ENCODE measurements at regions not wholly inside any gene's neighbourhood (a gene's known extent, or its start where the extent isn't known, plus 50 kb on each side); places are given as distances from the start of the nearest gene placed in this dataset.
"Not testable (repeated sequence)": the region's sequence is repeated elsewhere in the genome, so short reads cannot be mapped to it uniquely, and the experiment has no call there.

GRCh38 chr16:59336136-59336695 is 602.1 kb upstream of the GOT2 start:
- DNase-seq (ENCODE audit: low spot score) = no peak

GRCh38 chr16:59331708-59332107 is 597.6 kb upstream of the GOT2 start:
- not testable (repeated sequence) for DNase-seq (ENCODE audit: low spot score)

GRCh38 chr16:59330019-59330670 is 596.0 kb upstream of the GOT2 start:
- DNase-seq (ENCODE audit: low spot score) = no peak

- no peak for DNase-seq (ENCODE audit: low spot score)
These were observed 594.8 kb upstream of the GOT2 start for GRCh38 chr16:59328961-59329360.

- no peak for DNase-seq (ENCODE audit: low spot score)
These were observed 593.8 kb upstream of the GOT2 start for GRCh38 chr16:59327894-59328293.

DNA sequence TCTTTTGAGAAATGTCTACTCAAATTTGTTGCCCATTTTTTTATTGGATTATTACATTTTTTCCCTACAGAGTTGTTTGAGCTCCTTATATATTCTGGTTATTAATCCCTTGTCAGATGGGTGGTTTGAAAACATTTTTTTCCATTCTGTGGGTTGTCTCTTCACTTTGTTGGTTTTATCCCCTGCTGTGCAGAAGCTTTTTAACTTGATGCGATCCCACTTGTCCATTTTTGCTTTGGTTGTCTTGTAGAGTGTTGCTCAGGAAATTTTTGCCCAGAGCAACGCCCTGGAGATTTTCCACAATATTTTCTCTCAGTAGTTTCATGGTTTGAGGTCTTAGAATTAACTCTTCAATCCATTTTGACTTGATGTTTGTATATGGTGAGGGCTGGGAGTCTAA is 592.8 kb upstream of the GOT2 start:
- no peak for DNase-seq (ENCODE audit: low spot score)

DNA sequence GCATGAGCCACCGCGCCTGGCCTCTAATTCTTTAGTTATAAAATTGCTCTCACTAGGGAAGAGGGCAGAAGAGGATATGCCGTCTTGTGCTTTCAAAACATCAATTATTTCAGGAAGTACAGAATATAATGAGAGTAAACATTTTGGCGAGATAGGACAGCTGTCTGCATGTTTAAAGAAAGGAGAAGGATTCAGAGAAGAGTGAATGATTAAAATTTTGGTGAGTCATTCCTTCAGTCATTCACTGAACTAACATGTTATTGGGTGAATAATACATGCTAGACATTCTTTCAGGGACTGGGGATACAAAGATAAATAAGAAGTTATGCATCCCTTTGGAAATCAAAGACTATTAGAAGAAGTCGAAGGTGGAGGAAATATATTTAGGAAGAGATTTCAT is 590.3 kb upstream of the GOT2 start:
- DNase-seq (ENCODE audit: low spot score) = no peak

DNA sequence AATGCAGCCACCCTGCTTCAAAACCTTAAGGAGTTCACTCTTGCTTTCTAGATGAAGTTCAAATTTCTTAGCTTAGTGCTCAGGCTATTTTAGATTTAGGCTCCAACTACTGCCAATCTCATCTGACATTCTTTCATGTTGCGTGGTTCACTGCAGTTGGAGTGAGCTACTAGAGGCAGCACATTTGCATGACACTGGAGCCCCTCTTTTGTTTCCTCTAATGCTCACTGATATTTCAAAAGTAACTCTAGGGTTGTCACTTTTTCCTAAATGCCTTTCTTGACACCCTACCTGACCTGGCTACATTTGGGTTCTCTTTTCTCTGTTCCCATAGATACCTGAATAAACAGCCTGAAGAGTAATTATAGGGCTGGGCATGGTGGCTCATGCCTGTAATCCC is 586.5 kb upstream of the GOT2 start:
- DNase-seq (ENCODE audit: low spot score) = peak; percentile 18

DNA sequence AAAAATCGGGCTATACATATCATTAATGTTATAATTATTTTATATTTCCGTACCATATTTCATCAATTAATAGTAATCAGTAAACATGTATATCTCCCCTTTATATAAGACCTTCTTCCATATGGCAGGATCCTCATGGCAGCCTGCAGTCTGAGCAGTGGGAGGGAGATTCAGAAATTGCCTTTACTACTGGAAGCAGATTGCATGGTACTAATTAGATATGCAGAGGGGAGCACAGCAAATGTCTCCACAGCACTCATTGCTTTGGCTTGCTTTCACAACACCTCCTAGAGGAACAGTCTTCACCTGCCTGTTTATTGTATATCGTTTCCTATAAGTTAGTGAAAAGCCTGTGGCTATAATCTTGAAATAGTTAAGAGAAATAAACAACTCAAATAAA is 585.8 kb upstream of the GOT2 start:
- DNase-seq (ENCODE audit: low spot score) = no peak

DNA sequence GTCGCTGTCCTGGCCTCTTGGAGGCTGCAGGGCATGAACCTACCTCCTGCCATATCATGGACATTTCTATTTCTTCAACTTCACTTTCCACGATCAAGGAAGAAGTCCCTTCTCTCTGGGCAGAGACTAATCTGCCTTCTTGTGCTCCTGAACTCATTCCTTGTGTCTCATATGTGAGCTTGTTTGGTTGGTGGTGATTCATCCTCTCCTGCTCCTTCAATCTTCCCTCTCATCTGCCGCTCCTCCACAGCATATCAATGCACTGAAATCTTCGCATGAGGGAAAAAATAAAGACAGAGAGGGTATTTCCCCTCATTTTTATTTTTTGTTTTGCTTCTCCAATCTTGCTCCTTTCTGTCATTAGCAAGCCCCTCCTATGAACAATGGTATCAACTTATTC is 571.7 kb upstream of the GOT2 start:
- DNase-seq (ENCODE audit: low spot score) = no peak

- no peak for DNase-seq (ENCODE audit: low spot score)
These were observed 562.8 kb upstream of the GOT2 start for GRCh38 chr16:59296888-59297287.

DNA sequence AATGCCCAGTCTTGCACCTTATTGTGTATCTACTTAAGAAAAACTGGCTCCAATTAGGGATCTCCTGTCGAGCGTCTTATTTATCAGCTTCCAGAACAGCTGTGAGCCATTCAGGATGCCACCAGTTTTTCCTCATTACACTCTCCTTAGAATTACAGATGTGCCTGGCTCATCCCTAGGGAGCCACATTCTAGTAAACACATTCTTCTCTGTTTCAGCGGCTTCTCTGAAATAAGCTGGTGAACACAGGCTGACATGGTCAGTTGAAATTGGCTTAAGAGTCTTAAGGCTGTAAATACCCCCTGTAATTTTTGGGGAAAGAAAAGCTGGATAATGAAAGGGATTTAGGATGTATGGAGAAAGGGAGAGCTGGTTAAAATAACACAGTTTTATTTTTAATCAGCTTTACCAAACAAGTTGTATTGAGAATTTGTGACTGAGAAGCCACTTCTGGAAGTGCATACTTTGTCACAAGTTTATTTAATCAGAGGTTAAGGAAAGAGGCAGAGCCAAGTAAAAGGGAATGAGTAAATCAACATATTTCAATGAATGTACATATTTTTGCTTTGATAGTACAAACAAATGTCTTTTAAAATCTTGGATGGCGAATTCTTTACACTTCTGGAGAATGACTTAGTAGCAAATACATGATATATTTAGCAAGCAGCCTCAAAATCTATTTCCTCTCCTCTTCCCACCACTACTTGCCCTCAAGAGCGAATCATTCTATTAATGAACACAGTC is 562.0 kb upstream of the GOT2 start:
- DNase-seq (ENCODE audit: low spot score) = peak; percentile 5

DNA sequence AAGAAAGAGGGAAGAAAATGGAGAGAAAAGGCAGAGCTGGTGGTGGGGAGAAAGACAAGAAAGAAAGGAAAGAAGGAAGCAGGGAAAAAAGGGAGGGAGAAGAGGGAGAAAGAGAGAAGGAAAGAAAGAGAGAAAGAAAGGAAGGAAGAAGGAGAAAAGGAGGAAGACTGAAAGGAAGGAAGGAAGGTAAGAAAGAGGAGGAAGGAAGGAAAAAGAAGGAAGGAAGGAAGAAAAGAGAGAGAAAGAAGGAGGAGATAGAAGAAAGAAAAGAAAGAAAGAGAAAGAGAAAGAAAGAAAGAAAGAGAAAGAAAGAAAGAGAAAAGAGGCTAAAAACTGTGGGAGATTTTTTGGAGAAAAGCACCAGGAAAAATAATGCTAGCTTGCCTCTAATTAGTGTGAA is 561.4 kb upstream of the GOT2 start:
- no peak for DNase-seq (ENCODE audit: low spot score)

- no peak for DNase-seq (ENCODE audit: low spot score)
These were observed 556.6 kb upstream of the GOT2 start for GRCh38 chr16:59290718-59291117.

DNA sequence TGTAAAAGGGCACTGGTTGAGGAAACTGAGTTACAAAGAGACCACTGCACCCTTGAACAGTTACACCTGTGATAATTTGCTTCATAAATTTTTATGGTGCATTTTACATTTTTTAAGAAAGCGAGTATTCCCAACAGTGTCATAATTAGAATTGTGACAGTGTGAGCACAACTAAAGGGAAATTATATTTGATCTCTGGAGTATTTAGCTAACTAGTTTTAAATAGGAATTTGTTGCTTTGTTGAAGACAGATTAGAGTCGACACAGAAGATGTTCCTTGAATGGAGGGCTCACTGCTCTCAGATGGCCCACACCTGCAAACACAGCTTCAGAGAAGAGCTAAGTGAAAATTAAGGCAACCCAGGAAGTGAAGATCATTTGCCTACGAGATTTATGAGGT is 555.0 kb upstream of the GOT2 start:
- DNase-seq (ENCODE audit: low spot score) = no peak

GRCh38 chr16:59274141-59274540 is 540.0 kb upstream of the GOT2 start:
- DNase-seq (ENCODE audit: low spot score) = no peak

DNA sequence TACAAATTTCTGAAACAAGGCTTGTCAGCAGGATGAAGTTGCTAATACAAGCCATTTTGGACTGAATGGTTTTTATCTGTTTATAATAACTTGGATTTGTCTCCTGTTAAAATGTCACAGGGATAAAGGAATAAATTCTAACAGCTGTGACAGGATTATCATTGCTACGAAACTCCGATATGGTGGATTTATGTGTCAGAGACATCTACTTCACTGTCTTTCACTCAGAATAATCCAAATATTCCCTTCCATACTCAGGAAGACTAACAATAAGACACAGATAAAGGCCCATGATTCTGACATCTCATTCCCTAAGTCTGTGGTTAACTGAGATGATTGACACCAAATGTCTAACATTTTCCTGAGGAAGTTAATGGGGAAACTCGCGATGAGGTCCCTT is 529.8 kb upstream of the GOT2 start:
- no peak for DNase-seq (ENCODE audit: low spot score)

GRCh38 chr16:59260892-59261291 is 526.8 kb upstream of the GOT2 start:
- DNase-seq (ENCODE audit: low spot score) = no peak

GRCh38 chr16:59259950-59260319 is 525.8 kb upstream of the GOT2 start:
- DNase-seq (ENCODE audit: low spot score) = no peak

DNA sequence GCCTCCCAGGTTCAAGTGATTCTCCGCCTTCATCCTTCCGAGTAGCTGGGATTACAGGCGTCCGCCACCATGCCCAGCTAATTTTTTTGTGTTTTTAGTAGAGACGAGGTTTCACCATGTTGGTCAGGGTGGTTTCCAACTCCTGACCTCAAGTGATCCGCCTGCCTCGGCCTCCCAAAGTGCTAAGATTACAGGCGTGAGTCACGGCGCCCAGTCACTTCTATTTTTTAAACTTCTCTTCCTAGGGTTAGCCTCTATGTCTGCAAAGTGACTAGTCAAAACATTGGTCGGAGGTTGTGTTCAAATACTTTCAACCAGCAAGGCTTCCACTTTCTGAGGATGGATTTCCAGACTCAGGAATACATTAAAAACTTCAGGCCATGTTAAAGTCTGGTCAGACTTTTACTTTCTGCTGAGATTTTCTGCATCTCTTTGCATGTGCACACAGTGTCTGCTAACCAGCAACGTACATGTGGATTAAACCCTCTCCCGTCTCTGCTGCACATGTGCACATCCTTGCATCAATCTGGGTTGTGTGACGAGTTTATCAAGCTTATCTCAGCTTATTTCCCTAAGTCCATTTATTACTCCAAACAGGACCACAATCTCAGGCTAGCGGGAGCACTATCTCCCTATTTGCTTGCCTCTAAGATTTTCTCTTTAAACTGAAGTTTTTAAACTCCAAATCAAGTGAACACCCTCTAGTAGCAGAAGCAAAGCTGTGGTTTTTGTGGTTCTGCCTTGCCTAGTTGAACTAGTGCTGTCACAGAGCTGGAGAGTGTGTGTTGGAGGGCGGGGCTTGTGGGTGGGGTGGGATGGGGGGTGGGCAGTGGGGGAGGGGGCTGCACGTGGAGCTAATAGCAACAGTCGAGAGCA is 525.2 kb upstream of the GOT2 start:
- no peak for DNase-seq (ENCODE audit: low spot score)

DNA sequence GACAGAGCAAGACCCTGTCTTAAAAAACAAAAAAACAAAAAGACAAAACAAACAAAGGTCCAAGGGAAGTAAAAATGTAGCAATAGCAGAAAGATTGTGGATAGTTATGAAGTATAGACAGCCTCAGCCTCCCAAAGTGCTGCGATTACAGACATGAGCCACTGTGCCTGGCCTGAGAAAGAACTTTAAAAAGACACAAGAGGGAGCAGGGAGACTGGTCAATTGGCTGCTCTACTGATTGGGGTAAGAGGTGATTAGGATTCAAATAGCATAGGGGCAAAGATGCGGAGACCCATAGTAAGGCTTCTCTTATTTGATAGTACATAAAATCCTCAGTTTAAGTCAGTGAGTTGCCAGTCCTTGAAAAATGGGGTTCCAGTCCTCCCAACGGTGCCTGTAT is 518.2 kb upstream of the GOT2 start:
- peak; percentile 11 for DNase-seq (ENCODE audit: low spot score)

DNA sequence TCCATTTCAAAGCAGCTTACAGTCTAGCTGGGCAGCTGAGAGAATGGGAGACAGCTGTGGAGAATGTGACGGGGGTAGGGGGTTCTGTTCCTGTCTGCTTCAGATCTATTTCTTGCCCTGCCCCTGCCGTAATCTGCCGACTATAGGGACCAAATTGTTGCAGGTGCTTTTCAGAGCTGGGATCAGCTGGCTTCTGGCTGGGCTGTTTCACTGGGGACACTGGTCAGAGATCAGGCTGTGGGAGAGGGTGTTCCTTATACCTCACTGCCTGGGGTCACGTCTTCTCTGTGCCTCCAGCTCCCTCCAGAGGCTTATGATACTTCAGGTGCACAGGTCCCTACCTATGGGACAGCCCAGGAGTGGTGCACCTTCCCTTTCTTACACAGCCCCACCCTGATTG is 514.9 kb upstream of the GOT2 start:
- peak; percentile 26 for DNase-seq (ENCODE audit: low spot score)

DNA sequence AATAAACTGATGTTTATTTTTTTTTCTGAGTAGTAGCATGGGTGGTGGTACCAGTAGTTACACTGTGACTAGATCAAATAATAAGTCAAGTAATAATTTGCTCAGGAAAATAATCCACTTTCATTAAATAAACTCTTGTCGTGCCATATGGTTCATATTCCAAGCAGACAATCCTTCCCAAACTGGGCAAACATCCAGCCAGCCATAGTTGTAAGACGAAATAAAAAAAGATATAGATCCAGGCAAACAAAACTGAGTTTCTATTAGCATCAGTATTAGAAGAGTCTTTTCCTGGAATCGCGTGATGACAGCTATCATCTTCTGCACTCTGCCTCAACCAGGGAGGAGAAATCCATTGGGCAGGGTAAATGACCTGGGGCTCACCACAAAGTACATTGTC is 508.4 kb upstream of the GOT2 start:
- no peak for DNase-seq (ENCODE audit: low spot score)

Data from iPS-NIHi11 (cell line).